ENCODE measurements at regions not wholly inside any gene's neighbourhood (a gene's known extent, or its start where the extent isn't known, plus 50 kb on each side); places are given as distances from the start of the nearest gene placed in this dataset.

GRCh38 chr1:68800182-68800581 lies 303.3 kb upstream of the DEPDC1 start:
- TF ChIP-seq PATZ1 (CRISPR knock-in tag; IDR thresholded peaks at IDR 0.05; ENCODE audit: borderline replicate concordance) (no peak), ZC3H10 (CRISPR knock-in tag; IDR thresholded peaks at IDR 0.05) (no peak), ZFP3 (CRISPR knock-in tag; IDR thresholded peaks at IDR 0.05) (no peak), TOX (CRISPR knock-in tag; IDR thresholded peaks at IDR 0.05; ENCODE audit: borderline replicate concordance) (no peak), PPARA (CRISPR knock-in tag; IDR thresholded peaks at IDR 0.05; ENCODE audit: borderline replicate concordance) (no peak), CSDC2 (CRISPR knock-in tag; IDR thresholded peaks at IDR 0.05) (no peak), ZFP30 (CRISPR knock-in tag; IDR thresholded peaks at IDR 0.05) (no peak), ARNTL (CRISPR knock-in tag; IDR thresholded peaks at IDR 0.05; ENCODE audit: borderline replicate concordance, low read depth) (no peak), ISL1 (CRISPR knock-in tag; IDR thresholded peaks at IDR 0.05) (no peak), BACH2 (CRISPR knock-in tag; IDR thresholded peaks at IDR 0.05; ENCODE audit: borderline replicate concordance) (no peak), ZNF565 (CRISPR knock-in tag; conservative IDR thresholded peaks at IDR 0.05; ENCODE audit: low read depth) (no peak), TSHZ2 (CRISPR knock-in tag; IDR thresholded peaks at IDR 0.05) (no peak), CREB5 (CRISPR knock-in tag; IDR thresholded peaks at IDR 0.05; ENCODE audit: low read depth) (no peak)
